Loucy (cell line): ENCODE measurements at regions not wholly inside any gene's neighbourhood (a gene's known extent, or its start where the extent isn't known, plus 50 kb on each side); places are given as distances from the start of the nearest gene placed in this dataset.

ENCODE experiments used
- EZH2phosphoT487 ChIP-seq: fragments of 200-600 bp; IDR thresholded peaks from 2 replicates; pipeline ENCODE4 v1.6.1; 2018; ENCODE audit warnings: antibody characterized with exemption, mild to moderate bottlenecking, moderate library complexity, borderline replicate concordance
- TF ChIP-seq, protein P1 (sequence below): fragments of 200-600 bp; sonication (generic); conservative IDR thresholded peaks from 2 replicates; pipeline ENCODE4 v1.5.1; 2014; ENCODE audit warnings: mild to moderate bottlenecking, antibody characterized with exemption, low read length

DNA sequence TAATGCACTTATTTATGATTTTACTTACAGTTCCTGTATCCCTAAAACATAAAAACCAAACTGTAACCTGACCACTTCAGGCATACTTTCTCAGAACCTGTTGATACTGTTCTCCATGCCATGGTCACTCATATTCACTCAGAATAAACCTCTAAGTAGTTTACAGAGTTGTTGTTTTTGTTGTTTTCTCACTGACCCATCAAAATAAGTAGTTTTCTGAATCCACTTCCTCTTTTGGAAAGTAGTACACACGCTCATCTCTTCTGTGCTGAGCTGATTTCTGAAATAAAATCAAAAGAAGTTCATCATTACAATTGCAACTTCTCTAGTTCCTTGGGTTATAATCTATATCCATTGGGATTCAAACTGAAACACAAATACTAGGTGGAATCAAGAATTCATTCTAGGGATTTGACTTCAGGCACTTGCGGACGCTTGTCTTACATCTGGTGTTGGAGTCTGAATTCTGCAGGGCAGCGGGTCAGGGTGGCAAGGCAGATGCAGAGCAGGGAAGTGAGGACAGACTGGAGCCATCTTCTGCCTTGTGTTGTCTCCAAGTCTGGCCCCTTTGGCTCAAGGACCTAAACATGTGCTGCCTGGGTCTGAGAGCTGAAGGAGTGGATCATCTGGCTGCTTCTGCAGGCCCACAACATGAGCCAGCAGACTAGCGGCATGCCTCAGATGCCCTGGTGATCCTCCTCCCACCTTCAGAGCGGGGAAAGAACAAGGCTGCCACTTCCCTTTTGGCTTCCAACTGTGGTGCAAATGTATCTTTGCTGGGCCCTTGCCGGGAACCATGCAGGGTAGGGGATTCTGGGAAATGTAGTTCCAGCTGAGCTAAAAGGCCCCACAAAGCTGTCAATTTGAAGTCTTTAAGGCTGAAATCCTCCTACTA, 167.9 kb upstream of the MYLIP start:
- TF ChIP-seq, protein P1, sequence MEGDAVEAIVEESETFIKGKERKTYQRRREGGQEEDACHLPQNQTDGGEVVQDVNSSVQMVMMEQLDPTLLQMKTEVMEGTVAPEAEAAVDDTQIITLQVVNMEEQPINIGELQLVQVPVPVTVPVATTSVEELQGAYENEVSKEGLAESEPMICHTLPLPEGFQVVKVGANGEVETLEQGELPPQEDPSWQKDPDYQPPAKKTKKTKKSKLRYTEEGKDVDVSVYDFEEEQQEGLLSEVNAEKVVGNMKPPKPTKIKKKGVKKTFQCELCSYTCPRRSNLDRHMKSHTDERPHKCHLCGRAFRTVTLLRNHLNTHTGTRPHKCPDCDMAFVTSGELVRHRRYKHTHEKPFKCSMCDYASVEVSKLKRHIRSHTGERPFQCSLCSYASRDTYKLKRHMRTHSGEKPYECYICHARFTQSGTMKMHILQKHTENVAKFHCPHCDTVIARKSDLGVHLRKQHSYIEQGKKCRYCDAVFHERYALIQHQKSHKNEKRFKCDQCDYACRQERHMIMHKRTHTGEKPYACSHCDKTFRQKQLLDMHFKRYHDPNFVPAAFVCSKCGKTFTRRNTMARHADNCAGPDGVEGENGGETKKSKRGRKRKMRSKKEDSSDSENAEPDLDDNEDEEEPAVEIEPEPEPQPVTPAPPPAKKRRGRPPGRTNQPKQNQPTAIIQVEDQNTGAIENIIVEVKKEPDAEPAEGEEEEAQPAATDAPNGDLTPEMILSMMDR: no peak
- no peak for TF ChIP-seq EZH2phosphoT487
